ENCODE measurements at regions not wholly inside any gene's neighbourhood (a gene's known extent, or its start where the extent isn't known, plus 50 kb on each side); places are given as distances from the start of the nearest gene placed in this dataset.

GRCh38 chr21:25215698-25216384, 391.4 kb downstream of the MRPL39 start:
- Histone ChIP-seq H3K36me3 (ENCODE audit: control insufficient read depth, insufficient read depth, low read length) (no peaks in the 10 kb centered on the region), H2BK5ac (ENCODE audit: low read length) (no peak overlapping the region)
- no CpG with 5 or more reads among the region's 2 CpGs for WGBS (ENCODE audit: extremely low coverage, insufficient coverage, low lambda C conversion rate)

GRCh38 chr21:25214676-25215075, 392.6 kb downstream of the MRPL39 start:
- no peak overlapping the region for H3K4ac ChIP-seq (ENCODE audit: low read depth, low read length)
- no peak overlapping the region for H3K4me3 ChIP-seq (ENCODE audit: low read length)
- H3K23ac ChIP-seq (ENCODE audit: low read length): no peak overlapping the region
- no peaks in the 10 kb centered on the region for H3K27me3 ChIP-seq (ENCODE audit: insufficient read depth, low read length, poor library complexity)
- no peaks in the 10 kb centered on the region for H3K4me1 ChIP-seq (ENCODE audit: control insufficient read depth, low read depth, low read length)
- DNase-seq: no peak
- WGBS (ENCODE audit: extremely low coverage, insufficient coverage, low lambda C conversion rate): 100% methylated on average over 1 of the region's 8 CpGs
- no peaks in the 10 kb centered on the region for H3K36me3 ChIP-seq (ENCODE audit: control insufficient read depth, insufficient read depth, low read length)
- H3K4me2 ChIP-seq (ENCODE audit: low read length): no peak overlapping the region
- no peak overlapping the region for H3K9ac ChIP-seq (ENCODE audit: low read length)
- no peak overlapping the region for H2AK5ac ChIP-seq (ENCODE audit: low read length)
- H3K56ac ChIP-seq (ENCODE audit: low read length): no peak overlapping the region
- H2BK15ac ChIP-seq (replicated peaks; ENCODE audit: low read depth): no peak overlapping the region
- no peak overlapping the region for H3K18ac ChIP-seq (ENCODE audit: low read length)
- no peak overlapping the region for H4K8ac ChIP-seq (ENCODE audit: low read depth, low read length)
- H2BK120ac ChIP-seq (ENCODE audit: low read depth, low read length): no peak overlapping the region
- no peaks in the 10 kb centered on the region for H3K79me1 ChIP-seq (ENCODE audit: low read length)
- H3K79me2 ChIP-seq (ENCODE audit: control insufficient read depth, insufficient read depth, low read length): no peaks in the 10 kb centered on the region
- no peak overlapping the region for H4K5ac ChIP-seq (ENCODE audit: low read length)
- no peak overlapping the region for H2BK5ac ChIP-seq (ENCODE audit: low read length)
- H3K27ac ChIP-seq (ENCODE audit: low read depth, low read length): no peak overlapping the region

More at GRCh38 chr21:25215698-25216384, 391.4 kb downstream of the MRPL39 start:
- H3K27ac ChIP-seq (ENCODE audit: low read depth, low read length): no peak overlapping the region
- H2AK5ac ChIP-seq (ENCODE audit: low read length): no peak overlapping the region
- no peak overlapping the region for H3K18ac ChIP-seq (ENCODE audit: low read length)
- no peaks in the 10 kb centered on the region for H3K4me1 ChIP-seq (ENCODE audit: control insufficient read depth, low read depth, low read length)
- no peak overlapping the region for H4K8ac ChIP-seq (ENCODE audit: low read depth, low read length)
- DNase-seq: no peak
- H3K4me2 ChIP-seq (ENCODE audit: low read length): no peak overlapping the region
- H3K4ac ChIP-seq (ENCODE audit: low read depth, low read length): no peak overlapping the region
- H2BK15ac ChIP-seq (replicated peaks; ENCODE audit: low read depth): no peak overlapping the region
- no peak overlapping the region for H3K23ac ChIP-seq (ENCODE audit: low read length)
- H3K79me2 ChIP-seq (ENCODE audit: control insufficient read depth, insufficient read depth, low read length): no peaks in the 10 kb centered on the region
- no peak overlapping the region for H3K4me3 ChIP-seq (ENCODE audit: low read length)
- H4K5ac ChIP-seq (ENCODE audit: low read length): no peak overlapping the region
- H2BK120ac ChIP-seq (ENCODE audit: low read depth, low read length): no peak overlapping the region
- H3K9ac ChIP-seq (ENCODE audit: low read length): no peak overlapping the region
- no peak overlapping the region for H3K56ac ChIP-seq (ENCODE audit: low read length)
- no peaks in the 10 kb centered on the region for H3K79me1 ChIP-seq (ENCODE audit: low read length)
- H3K27me3 ChIP-seq (ENCODE audit: insufficient read depth, low read length, poor library complexity): no peaks in the 10 kb centered on the region

DNA sequence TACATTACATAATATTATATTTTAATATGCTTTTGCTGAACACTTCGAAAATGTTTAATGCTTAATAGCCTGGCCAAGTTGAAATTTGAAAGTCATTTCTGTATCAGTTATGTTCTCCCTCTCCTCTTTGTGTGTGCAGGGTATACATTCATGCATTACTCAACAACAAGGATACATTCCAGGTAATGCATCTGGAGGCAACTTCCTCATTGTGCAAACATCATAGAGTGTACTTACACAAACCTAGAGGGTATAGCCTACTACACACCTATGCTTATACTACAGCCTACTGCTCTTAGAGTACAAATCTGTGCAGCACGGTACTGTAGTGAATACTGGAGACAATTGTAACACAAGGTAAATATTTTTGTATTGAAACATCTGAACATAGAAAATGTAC, 407.3 kb downstream of the MRPL39 start:
- H3K56ac ChIP-seq (ENCODE audit: low read length): no peak overlapping the region
- DNase-seq: no peak
- no peak overlapping the region for H3K4me2 ChIP-seq (ENCODE audit: low read length)
- H3K23ac ChIP-seq (ENCODE audit: low read length): no peak overlapping the region
- no peak overlapping the region for H3K4ac ChIP-seq (ENCODE audit: low read depth, low read length)
- no peak overlapping the region for H2BK15ac ChIP-seq (replicated peaks; ENCODE audit: low read depth)
- no peak overlapping the region for H3K4me3 ChIP-seq (ENCODE audit: low read length)
- no peak overlapping the region for H2AK5ac ChIP-seq (ENCODE audit: low read length)
- WGBS (ENCODE audit: extremely low coverage, insufficient coverage, low lambda C conversion rate): no CpG with 5 or more reads among the region's 2 CpGs
- no peak overlapping the region for H4K5ac ChIP-seq (ENCODE audit: low read length)
- H2BK5ac ChIP-seq (ENCODE audit: low read length): no peak overlapping the region
- no peak overlapping the region for H3K27ac ChIP-seq (ENCODE audit: low read depth, low read length)
- H3K27me3 ChIP-seq (ENCODE audit: insufficient read depth, low read length, poor library complexity): no peaks in the 10 kb centered on the region
- H3K4me1 ChIP-seq (ENCODE audit: control insufficient read depth, low read depth, low read length): no peaks in the 10 kb centered on the region
- no peak overlapping the region for H3K9ac ChIP-seq (ENCODE audit: low read length)
- H2BK120ac ChIP-seq (ENCODE audit: low read depth, low read length): no peak overlapping the region
- H4K8ac ChIP-seq (ENCODE audit: low read depth, low read length): no peak overlapping the region
- H3K79me1 ChIP-seq (ENCODE audit: low read length): no peaks in the 10 kb centered on the region
- H3K36me3 ChIP-seq (ENCODE audit: control insufficient read depth, insufficient read depth, low read length): no peaks in the 10 kb centered on the region
- H3K79me2 ChIP-seq (ENCODE audit: control insufficient read depth, insufficient read depth, low read length): no peaks in the 10 kb centered on the region
- no peak overlapping the region for H3K18ac ChIP-seq (ENCODE audit: low read length)

- H4K5ac ChIP-seq (ENCODE audit: low read length): no peak overlapping the region
- no peaks in the 10 kb centered on the region for H3K79me1 ChIP-seq (ENCODE audit: low read length)
- H3K27ac ChIP-seq (ENCODE audit: low read depth, low read length): no peak overlapping the region
- H3K4ac ChIP-seq (ENCODE audit: low read depth, low read length): no peak overlapping the region
- no peaks in the 10 kb centered on the region for H3K4me1 ChIP-seq (ENCODE audit: control insufficient read depth, low read depth, low read length)
- H3K23ac ChIP-seq (ENCODE audit: low read length): no peak overlapping the region
- H3K36me3 ChIP-seq (ENCODE audit: control insufficient read depth, insufficient read depth, low read length): no peaks in the 10 kb centered on the region
- no peak overlapping the region for H3K9ac ChIP-seq (ENCODE audit: low read length)
- H3K18ac ChIP-seq (ENCODE audit: low read length): no peak overlapping the region
- H3K4me2 ChIP-seq (ENCODE audit: low read length): no peak overlapping the region
- DNase-seq: no peak
- H3K79me2 ChIP-seq (ENCODE audit: control insufficient read depth, insufficient read depth, low read length): no peaks in the 10 kb centered on the region
- no peak overlapping the region for H2BK5ac ChIP-seq (ENCODE audit: low read length)
- no peak overlapping the region for H2BK120ac ChIP-seq (ENCODE audit: low read depth, low read length)
- H3K56ac ChIP-seq (ENCODE audit: low read length): no peak overlapping the region
- no peaks in the 10 kb centered on the region for H3K27me3 ChIP-seq (ENCODE audit: insufficient read depth, low read length, poor library complexity)
- no peak overlapping the region for H2AK5ac ChIP-seq (ENCODE audit: low read length)
- H2BK15ac ChIP-seq (replicated peaks; ENCODE audit: low read depth): no peak overlapping the region
- H4K8ac ChIP-seq (ENCODE audit: low read depth, low read length): no peak overlapping the region
- H3K4me3 ChIP-seq (ENCODE audit: low read length): no peak overlapping the region
Observed at GRCh38 chr21:25191141-25191540, 416.1 kb downstream of the MRPL39 start.

DNA sequence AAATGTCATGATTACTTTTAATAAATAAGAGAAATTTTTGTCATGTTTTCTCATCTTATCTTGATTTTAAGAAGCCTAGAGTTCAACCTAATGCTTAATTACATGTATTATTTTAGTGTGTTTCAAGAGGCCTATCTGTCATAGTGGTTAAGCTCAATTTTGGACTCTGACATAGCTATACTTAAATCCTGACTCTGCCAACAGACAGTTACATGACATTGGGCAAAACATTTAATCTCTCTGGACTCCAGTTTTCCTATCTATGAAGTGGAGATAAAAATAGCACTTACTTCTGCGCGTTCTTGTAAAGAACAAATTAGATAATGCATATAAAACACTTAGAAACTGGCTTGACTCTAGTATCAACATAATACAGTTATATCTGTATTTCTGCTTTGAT, 417.8 kb downstream of the MRPL39 start:
- Histone ChIP-seq H3K56ac (ENCODE audit: low read length) (no peak overlapping the region), H2BK5ac (ENCODE audit: low read length) (no peak overlapping the region), H3K18ac (ENCODE audit: low read length) (no peak overlapping the region), H3K4ac (ENCODE audit: low read depth, low read length) (no peak overlapping the region), H3K36me3 (ENCODE audit: control insufficient read depth, insufficient read depth, low read length) (no peaks in the 10 kb centered on the region), H3K23ac (ENCODE audit: low read length) (no peak overlapping the region), H2BK15ac (replicated peaks; ENCODE audit: low read depth) (no peak overlapping the region), H4K5ac (ENCODE audit: low read length) (no peak overlapping the region), H3K79me2 (ENCODE audit: control insufficient read depth, insufficient read depth, low read length) (no peaks in the 10 kb centered on the region), H2BK120ac (ENCODE audit: low read depth, low read length) (no peak overlapping the region), H3K27ac (ENCODE audit: low read depth, low read length) (no peak overlapping the region), H3K79me1 (ENCODE audit: low read length) (no peaks in the 10 kb centered on the region), H3K4me1 (ENCODE audit: control insufficient read depth, low read depth, low read length) (no peaks in the 10 kb centered on the region), H3K4me3 (ENCODE audit: low read length) (no peak overlapping the region), H3K27me3 (ENCODE audit: insufficient read depth, low read length, poor library complexity) (no peaks in the 10 kb centered on the region), H2AK5ac (ENCODE audit: low read length) (no peak overlapping the region), H3K9ac (ENCODE audit: low read length) (no peak overlapping the region), H3K4me2 (ENCODE audit: low read length) (no peak overlapping the region), H4K8ac (ENCODE audit: low read depth, low read length) (no peak overlapping the region)
- WGBS (ENCODE audit: extremely low coverage, insufficient coverage, low lambda C conversion rate): no CpG with 5 or more reads among the region's 2 CpGs
- no peak for DNase-seq

- Histone ChIP-seq H2BK5ac (ENCODE audit: low read length) (no peak overlapping the region), H2BK120ac (ENCODE audit: low read depth, low read length) (no peak overlapping the region), H3K4me1 (ENCODE audit: control insufficient read depth, low read depth, low read length) (no peaks in the 10 kb centered on the region), H4K5ac (ENCODE audit: low read length) (no peak overlapping the region), H3K79me1 (ENCODE audit: low read length) (no peaks in the 10 kb centered on the region), H4K8ac (ENCODE audit: low read depth, low read length) (no peak overlapping the region), H2BK15ac (replicated peaks; ENCODE audit: low read depth) (no peak overlapping the region), H2AK5ac (ENCODE audit: low read length) (no peak overlapping the region), H3K23ac (ENCODE audit: low read length) (no peak overlapping the region), H3K4ac (ENCODE audit: low read depth, low read length) (no peak overlapping the region), H3K27me3 (ENCODE audit: insufficient read depth, low read length, poor library complexity) (no peaks in the 10 kb centered on the region), H3K36me3 (ENCODE audit: control insufficient read depth, insufficient read depth, low read length) (no peaks in the 10 kb centered on the region), H3K9ac (ENCODE audit: low read length) (no peak overlapping the region), H3K27ac (ENCODE audit: low read depth, low read length) (no peak overlapping the region), H3K4me2 (ENCODE audit: low read length) (no peak overlapping the region), H3K56ac (ENCODE audit: low read length) (no peak overlapping the region), H3K4me3 (ENCODE audit: low read length) (no peak overlapping the region), H3K79me2 (ENCODE audit: control insufficient read depth, insufficient read depth, low read length) (no peaks in the 10 kb centered on the region), H3K18ac (ENCODE audit: low read length) (no peak overlapping the region)
- no CpG with 5 or more reads among the region's 2 CpGs for WGBS (ENCODE audit: extremely low coverage, insufficient coverage, low lambda C conversion rate)
- DNase-seq: no peak
Observed at GRCh38 chr21:25188677-25189079, 418.6 kb downstream of the MRPL39 start.
